Peyer's patch (tissue), 4 donors: ENCODE measurements at regions not wholly inside any gene's neighbourhood (a gene's known extent, or its start where the extent isn't known, plus 50 kb on each side); places are given as distances from the start of the nearest gene placed in this dataset.

ENCODE experiments used
- DNase-seq, 3 donors: peaks; one replicate each; pipeline ENCODE4 v3.0.0-alpha.2; 2017 to 2019
- H3K27ac ChIP-seq, 4 donors: fragments of 200-600 bp; sonication (generic); one replicate each; pipeline ENCODE4 v1.5.1; 2016 to 2019
- H3K27me3 ChIP-seq, 2 donors: fragments of 200-600 bp; sonication (generic); one replicate each; pipeline ENCODE4 v1.5.1; 2019
- H3K36me3 ChIP-seq, 3 donors: fragments of 200-600 bp; sonication (generic); one replicate each; pipeline ENCODE4 v1.5.1; 2016 to 2019
- H3K4me1 ChIP-seq, 4 donors: fragments of 200-600 bp; sonication (generic); one replicate each; pipeline ENCODE4 v1.5.1; 2016 to 2019
- H3K4me3 ChIP-seq, 4 donors: fragments of 200-600 bp; sonication (generic); 1 replicate in 3 of 4; 2 replicates in 1 of 4; pipeline ENCODE4 v1.5.1; 2016 to 2019; ENCODE audit warnings: mild to moderate bottlenecking in 1 of 4
- H3K9me3 ChIP-seq, 4 donors: fragments of 200-600 bp; sonication (generic); one replicate each; pipeline ENCODE4 v1.5.1; 2016 to 2019; ENCODE audit warnings: mild to moderate bottlenecking in 1 of 4
- CTCF ChIP-seq, 6 experiments: fragments of 450-650 bp in 4 of 6; fragments of 200-600 bp in 2 of 6; sonication (generic) in 1 of 6; IDR thresholded peaks; one replicate each; pipeline ENCODE4 v1.5.1; 2017 to 2019; ENCODE audit warnings: antibody characterized with exemption in 6 of 6, mild to moderate bottlenecking in 3 of 6, moderate library complexity in 1 of 6
- POLR2A ChIP-seq, 2 donors: fragments of 450-650 bp; IDR thresholded peaks; one replicate each; pipeline ENCODE4 v1.5.1; 2017; ENCODE audit warnings: antibody characterized with exemption in 2 of 2, mild to moderate bottlenecking in 2 of 2, moderate library complexity in 2 of 2

GRCh38 chr2:196409376-196409775, 230.1 kb upstream of the CCDC150 start:
- Histone ChIP-seq H3K27ac (no peak overlapping the region), H3K4me3 (no peak overlapping the region), H3K36me3 (no peaks in the 10 kb centered on the region), H3K4me1 (no peaks in the 10 kb centered on the region), H3K27me3 (no peaks in the 10 kb centered on the region), H3K9me3 (no peaks in the 10 kb centered on the region)
- DNase-seq: no peak
- TF ChIP-seq CTCF (IDR thresholded peaks at IDR 0.05) (no peak), POLR2A (IDR thresholded peaks at IDR 0.05) (no peak)

GRCh38 chr2:196410008-196410407, 229.5 kb upstream of the CCDC150 start:
- Histone ChIP-seq H3K27me3 (no peaks in the 10 kb centered on the region), H3K36me3 (no peaks in the 10 kb centered on the region)
- TF ChIP-seq POLR2A (IDR thresholded peaks at IDR 0.05): no peak
- no peak for TF ChIP-seq CTCF (IDR thresholded peaks at IDR 0.05)

GRCh38 chr2:196413821-196414274, 225.7 kb upstream of the CCDC150 start:
- Histone ChIP-seq H3K27me3 (no peaks in the 10 kb centered on the region), H3K36me3 (no peaks in the 10 kb centered on the region), H3K4me3 (no peak overlapping the region), H3K9me3 (no peaks in the 10 kb centered on the region), H3K4me1 (no peaks in the 10 kb centered on the region), H3K27ac (no peak overlapping the region)
- TF ChIP-seq CTCF (IDR thresholded peaks at IDR 0.05) (no peak), POLR2A (IDR thresholded peaks at IDR 0.05) (no peak)
- DNase-seq: no peak

More at GRCh38 chr2:196410008-196410407, 229.5 kb upstream of the CCDC150 start:
- Histone ChIP-seq H3K4me3 (no peak overlapping the region), H3K4me1 (no peaks in the 10 kb centered on the region), H3K9me3 (no peaks in the 10 kb centered on the region), H3K27ac (no peak overlapping the region)
- DNase-seq: no peak

GRCh38 chr2:196415384-196415783, 224.1 kb upstream of the CCDC150 start:
- no peak for DNase-seq
- no peak overlapping the region for H3K27ac ChIP-seq
- no peak for TF ChIP-seq CTCF (IDR thresholded peaks at IDR 0.05)
- TF ChIP-seq POLR2A (IDR thresholded peaks at IDR 0.05): no peak

GRCh38 chr2:196420143-196420542, 219.4 kb upstream of the CCDC150 start:
- Histone ChIP-seq H3K4me1 (no peaks in the 10 kb centered on the region), H3K36me3 (no peaks in the 10 kb centered on the region), H3K4me3 (no peak overlapping the region), H3K27me3 (no peaks in the 10 kb centered on the region), H3K9me3 (no peaks in the 10 kb centered on the region), H3K27ac (no peak overlapping the region)
- no peak for DNase-seq
- TF ChIP-seq POLR2A (IDR thresholded peaks at IDR 0.05) (no peak), CTCF (IDR thresholded peaks at IDR 0.05) (no peak)

More at GRCh38 chr2:196415384-196415783, 224.1 kb upstream of the CCDC150 start:
- no peaks in the 10 kb centered on the region for H3K36me3 ChIP-seq
- no peaks in the 10 kb centered on the region for H3K27me3 ChIP-seq
- no peaks in the 10 kb centered on the region for H3K4me1 ChIP-seq
- H3K4me3 ChIP-seq: no peak overlapping the region
- no peaks in the 10 kb centered on the region for H3K9me3 ChIP-seq

- Histone ChIP-seq H3K4me1 (no peaks in the 10 kb centered on the region), H3K4me3 (no peak overlapping the region), H3K27ac (no peak overlapping the region), H3K27me3 (no peaks in the 10 kb centered on the region), H3K9me3 (no peaks in the 10 kb centered on the region), H3K36me3 (no peaks in the 10 kb centered on the region)
- DNase-seq: no peak
- no peak for TF ChIP-seq CTCF (IDR thresholded peaks at IDR 0.05)
- TF ChIP-seq POLR2A (IDR thresholded peaks at IDR 0.05): no peak
Measured at GRCh38 chr2:196421880-196422279, 217.6 kb upstream of the CCDC150 start.
